HG03097 (cell line): ENCODE measurements at regions not wholly inside any gene's neighbourhood (a gene's known extent, or its start where the extent isn't known, plus 50 kb on each side); places are given as distances from the start of the nearest gene placed in this dataset.

Source experiments
- ATAC-seq: cut with Tn5 transposase; IDR thresholded peaks from one replicate; pipeline ENCODE4 v1.9.1; 2021; ENCODE audit not compliant: unreplicated experiment, low FRiP score

DNA sequence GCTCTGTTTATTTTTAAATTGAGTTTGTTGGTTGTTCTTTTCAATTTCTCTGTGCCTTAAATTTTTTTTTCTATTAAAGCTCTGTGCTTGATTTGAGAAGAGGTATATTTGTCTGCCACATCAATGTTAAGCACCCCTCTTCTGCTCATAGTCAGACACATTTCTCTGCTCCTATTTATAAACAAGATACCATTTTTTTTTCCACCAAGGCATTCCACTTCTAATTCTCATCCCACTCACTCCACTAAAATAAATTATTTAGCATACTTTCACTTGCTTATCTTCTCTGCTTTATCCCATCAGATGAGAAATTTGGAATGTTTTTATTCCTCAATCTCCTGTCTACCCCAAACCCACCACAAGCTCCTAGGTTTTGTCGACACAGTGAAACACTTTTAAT, 127.0 kb upstream of the PDE5A start:
- ATAC-seq, result no peak

DNA sequence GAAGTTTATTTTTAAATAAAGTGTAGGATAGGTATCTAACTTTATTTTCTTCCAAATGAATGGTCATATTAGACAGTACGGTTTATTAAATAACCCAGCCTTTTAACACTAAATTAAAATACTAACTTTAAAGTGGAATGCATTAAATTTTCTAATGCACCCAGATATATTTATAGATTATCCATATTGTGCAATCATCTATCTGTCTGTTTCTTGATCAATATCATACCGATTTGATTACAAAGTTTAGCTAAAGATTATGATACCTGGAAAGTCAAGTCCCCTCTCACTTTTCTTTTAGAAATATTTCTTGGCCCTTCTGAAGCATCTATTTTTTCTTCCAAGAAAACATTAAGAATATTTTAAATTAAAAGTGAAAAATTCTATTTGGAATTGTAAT, 124.3 kb upstream of the PDE5A start:
- ATAC-seq, result no peak

DNA sequence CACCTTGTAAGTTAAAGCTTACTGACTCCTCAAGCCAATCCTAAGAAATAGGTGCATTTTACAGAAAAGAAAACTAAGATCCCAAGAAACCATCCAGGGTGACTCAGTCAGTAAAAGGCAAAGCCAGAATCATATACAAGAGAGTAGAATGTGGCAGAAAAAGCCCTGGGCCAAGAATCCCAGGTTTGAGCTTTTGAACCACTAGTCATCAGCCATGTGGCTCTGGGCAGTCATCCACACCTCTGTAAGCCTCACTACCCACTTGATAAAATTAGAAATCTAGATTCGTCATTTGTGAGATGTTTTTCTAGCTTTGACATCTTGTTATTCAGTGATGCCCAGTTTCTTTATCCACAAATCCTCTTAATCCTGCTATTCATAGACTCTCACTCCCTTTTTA, 122.2 kb upstream of the PDE5A start:
- ATAC-seq, result no peak

- ATAC-seq, result no peak
Observed at GRCh38 chr4:119750048-119750447, 121.4 kb upstream of the PDE5A start.

DNA sequence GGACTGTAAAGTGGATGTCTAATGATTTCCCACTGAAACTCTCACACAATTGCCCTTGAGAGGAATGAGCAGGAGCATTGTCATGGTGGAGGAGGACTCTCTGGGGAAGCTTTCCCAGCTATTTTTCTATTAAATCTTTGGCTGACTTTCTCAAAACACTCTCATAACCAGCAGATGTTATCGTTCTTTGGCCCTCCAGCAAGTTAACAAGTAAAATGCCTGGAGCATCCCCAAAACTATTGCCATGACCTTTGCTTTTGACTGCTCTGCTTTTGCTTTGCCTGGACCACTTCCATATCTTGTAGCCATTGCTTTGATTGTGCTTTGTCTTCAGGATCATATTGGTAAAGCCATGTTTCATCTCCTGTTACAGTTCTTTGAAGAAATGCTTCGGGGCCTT, 120.2 kb upstream of the PDE5A start:
- no peak for ATAC-seq

DNA sequence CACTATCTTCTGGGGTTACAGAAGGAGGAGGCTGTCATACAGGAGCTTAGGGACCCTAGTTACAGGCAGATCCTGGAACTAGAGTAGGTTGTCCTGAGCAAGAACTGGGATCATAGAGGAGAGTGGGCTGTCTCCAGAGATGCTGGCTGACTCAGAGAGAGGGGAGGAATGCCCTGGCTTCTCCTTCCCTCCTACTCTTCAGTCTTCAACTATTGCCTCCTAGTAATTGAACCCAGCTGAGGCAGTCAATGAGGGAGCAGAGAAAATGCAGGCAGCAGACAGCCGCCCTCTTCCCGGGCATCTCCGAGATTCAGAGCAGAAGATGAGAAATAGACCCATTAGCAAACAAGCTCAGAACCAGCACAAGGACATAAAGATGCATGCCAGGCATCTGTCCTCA, 118.3 kb upstream of the PDE5A start:
- no peak for ATAC-seq

DNA sequence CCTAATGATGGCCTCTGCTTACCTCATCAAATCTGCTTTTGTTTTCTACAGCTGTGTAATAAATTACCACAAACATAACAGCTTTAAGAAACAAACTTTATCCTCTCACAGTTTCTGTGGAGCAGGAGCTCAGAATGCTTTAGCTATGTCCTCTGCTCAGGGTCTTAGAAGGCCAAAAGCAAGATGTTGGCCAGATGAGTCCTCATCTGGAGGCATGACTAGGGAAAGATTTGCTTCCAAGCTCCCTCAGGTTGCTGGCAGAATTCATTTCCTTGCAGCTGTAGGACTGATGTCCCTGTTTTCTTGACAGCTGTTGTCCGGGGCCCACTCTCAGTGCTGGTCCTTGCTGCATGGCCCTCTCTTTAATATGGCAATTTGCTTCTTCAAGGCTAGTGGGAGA, 116.7 kb upstream of the PDE5A start:
- ATAC-seq, result no peak

DNA sequence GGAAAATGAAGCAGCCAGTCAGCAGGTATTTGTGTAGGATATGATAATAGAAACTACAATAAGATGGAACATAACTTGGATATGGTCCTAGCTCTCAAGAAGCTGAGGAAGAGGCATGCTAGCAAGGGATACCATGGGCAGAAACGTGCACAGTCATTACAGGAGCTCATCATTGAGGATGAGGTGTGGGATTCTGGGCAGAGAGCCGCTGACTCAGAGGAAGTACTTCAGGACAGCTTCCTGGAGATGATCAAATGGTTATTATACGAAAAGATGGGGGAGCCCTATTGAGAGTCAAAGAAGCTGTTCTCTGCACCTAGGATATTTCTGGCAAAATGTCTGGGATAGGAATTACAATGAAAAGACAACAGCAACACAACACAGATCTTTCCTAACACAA, 116.0 kb upstream of the PDE5A start:
- ATAC-seq, result no peak

DNA sequence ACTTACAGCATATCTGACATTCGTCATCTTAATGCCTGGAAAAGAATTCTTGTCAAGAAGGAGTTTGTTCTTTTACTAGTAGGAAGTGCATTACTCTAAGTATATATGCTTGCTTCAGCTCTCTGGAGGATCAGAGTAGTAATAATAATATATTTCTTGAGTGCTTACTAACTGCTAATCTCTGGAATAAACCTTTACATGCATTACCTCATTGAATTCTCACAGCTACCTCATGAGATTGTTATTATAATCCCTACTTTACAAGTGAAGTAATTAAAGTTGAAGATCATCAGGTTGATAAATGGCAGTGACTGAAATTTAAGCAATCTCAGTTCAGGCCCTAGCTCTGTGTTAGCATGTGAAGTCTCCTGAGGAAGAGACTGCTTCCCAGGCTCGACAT, 115.0 kb upstream of the PDE5A start:
- no peak for ATAC-seq

DNA sequence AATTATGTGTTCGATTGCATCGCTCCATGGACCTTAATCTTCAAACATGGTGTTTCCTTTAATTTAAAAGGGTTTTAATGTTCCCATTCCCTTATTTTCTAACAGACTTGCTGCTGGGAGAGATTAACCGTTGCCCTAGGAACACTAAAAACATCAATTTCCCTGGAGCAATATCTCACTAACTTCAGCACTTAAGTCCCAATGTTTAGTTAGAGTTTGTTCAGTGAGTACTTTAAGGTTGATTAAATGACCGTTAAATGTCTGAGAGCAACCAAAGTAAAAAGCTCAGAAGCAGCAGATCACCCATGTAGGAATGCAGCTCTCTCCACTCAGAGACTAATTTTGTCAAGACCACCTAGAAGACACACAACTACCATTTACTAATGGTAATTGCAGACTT, 111.2 kb upstream of the PDE5A start:
- no peak for ATAC-seq

DNA sequence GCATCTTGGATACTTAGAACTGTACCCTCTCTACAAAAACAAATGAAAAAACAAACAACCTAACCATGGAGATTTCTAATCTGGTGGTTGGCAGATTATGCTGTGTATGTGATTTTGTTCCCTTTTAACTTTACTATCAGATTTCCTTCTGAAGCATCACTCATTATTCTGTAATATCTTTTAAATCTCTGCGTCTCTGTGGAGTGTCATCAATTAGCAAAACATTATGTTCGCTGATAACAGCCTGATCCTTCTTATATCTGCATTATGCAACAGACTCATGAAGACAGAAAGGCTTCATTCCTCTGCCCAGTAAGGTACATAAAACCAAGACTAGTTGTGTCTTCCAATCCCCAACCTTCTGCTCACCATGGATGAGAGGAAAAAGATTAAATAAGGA, 110.3 kb upstream of the PDE5A start:
- no peak for ATAC-seq

- no peak for ATAC-seq
Observed at GRCh38 chr4:119736559-119736958, 108.0 kb upstream of the PDE5A start.

- no peak for ATAC-seq
Observed at GRCh38 chr4:119735165-119735651, 106.6 kb upstream of the PDE5A start.

- no peak for ATAC-seq
Observed at GRCh38 chr4:119733431-119733830, 104.8 kb upstream of the PDE5A start.

DNA sequence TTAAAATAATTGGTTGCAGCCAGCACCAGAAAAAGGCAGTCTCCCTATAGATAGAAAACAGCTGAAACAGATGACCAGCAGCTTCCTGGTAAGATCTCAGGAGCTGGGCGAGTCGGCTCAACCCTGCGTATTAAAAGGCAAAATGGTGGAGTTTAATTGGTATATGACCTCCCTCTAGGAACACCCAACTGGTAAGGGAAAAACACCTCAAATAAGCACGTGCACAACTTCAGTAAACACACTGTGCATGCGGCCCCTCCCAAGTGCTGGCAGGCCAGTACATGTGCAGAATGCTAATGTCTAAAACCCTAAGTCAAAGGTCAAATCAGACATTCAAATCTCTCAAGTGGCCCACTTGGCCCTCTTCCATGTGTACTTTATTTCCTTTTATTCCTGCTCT, 103.2 kb upstream of the PDE5A start:
- no peak for ATAC-seq

GRCh38 chr4:119731146-119731742, 102.6 kb upstream of the PDE5A start:
- ATAC-seq, result no peak

DNA sequence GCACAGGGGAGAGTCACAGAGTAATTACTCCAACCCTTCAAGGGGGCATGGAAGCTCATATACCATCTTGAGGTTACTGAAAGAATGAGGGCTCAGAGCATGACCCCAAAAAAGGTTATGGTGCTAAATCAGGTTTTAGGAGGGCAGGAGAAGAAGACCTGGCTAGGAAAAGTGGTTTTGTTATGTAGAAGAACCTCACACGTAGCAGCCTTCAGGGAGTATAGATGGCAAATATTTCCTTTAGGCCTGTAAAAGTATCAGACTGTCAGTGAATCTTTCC, 102.0 kb upstream of the PDE5A start:
- no peak for ATAC-seq

- ATAC-seq, result no peak
Observed at GRCh38 chr4:119729835-119730670, 101.4 kb upstream of the PDE5A start.

DNA sequence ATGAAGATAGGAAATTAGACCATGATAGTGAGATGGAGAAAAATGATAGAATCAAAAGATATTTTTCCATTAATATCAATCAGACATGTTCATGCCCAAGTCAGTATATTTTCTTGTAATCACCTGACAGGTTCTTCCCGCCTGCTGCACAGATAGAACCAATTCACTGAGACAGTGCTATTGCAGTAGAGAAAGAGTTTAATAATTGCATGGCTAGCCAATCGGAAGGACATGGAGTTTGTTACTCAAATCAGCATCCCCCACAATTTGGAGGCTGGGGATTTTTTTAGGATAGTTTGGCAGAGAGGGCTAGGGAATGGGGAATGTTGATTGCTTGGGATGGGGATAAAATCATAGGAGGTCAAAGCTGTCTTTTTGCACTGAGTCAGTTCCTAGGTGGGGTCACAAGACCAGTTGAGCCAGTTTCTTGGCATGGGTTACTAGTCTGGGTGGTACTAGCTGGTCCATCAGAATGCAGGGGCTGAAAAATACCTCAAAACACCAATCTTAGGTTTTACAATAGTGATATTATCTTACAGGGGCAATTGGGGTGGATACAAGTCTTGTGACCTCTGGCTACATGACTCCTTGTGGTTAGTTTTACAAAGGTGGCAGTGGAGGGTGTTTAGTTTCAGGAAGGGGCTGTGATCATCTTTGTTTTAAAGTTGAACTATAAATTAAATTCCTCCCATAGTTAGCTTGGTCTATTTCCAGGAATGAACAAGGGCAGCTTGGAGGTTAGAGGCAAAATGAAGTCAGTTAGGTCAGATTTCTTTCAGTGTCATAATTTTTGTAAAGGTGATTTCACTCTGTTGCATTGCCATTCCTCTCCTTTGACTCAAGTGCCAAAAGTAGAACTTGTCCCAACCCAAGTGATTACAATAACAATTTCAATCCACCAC, 100.3 kb upstream of the PDE5A start:
- ATAC-seq, result no peak

GRCh38 chr4:119728185-119728584, 99.6 kb upstream of the PDE5A start:
- ATAC-seq, result no peak

GRCh38 chr4:119726505-119726904, 97.9 kb upstream of the PDE5A start:
- ATAC-seq, result no peak
